GM18907 (cell line): ENCODE measurements at regions not wholly inside any gene's neighbourhood (a gene's known extent, or its start where the extent isn't known, plus 50 kb on each side); places are given as distances from the start of the nearest gene placed in this dataset.
"Not testable (repeated sequence)": the region's sequence is repeated elsewhere in the genome, so short reads cannot be mapped to it uniquely, and the experiment has no call there.

Experiments
- ATAC-seq: cut with Tn5 transposase; IDR thresholded peaks from one replicate; pipeline ENCODE4 v1.9.1; 2021; ENCODE audit warnings: mild to moderate bottlenecking, moderate library complexity; ENCODE audit not compliant: unreplicated experiment

DNA sequence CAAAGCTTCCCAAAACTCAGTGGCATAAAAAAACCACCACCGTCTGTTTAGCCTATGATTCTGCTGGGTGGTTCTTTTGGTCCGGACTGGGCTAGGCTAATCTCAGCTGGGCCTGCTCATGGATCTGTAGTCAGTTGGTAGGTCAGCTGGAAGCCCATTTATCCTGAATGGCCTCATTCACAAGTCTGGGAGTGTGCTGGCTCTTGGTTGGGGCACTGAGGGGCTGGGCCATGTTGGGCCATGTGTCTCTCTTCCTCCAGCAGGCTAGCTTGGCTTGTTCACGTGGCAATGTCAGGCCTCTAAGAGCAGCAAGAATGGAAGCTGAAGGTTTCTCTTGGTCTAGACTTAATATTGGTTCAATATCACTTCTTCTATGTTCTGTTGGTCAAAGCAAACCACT, 95.7 kb upstream of the HS6ST1 start:
- ATAC-seq, result no peak

DNA sequence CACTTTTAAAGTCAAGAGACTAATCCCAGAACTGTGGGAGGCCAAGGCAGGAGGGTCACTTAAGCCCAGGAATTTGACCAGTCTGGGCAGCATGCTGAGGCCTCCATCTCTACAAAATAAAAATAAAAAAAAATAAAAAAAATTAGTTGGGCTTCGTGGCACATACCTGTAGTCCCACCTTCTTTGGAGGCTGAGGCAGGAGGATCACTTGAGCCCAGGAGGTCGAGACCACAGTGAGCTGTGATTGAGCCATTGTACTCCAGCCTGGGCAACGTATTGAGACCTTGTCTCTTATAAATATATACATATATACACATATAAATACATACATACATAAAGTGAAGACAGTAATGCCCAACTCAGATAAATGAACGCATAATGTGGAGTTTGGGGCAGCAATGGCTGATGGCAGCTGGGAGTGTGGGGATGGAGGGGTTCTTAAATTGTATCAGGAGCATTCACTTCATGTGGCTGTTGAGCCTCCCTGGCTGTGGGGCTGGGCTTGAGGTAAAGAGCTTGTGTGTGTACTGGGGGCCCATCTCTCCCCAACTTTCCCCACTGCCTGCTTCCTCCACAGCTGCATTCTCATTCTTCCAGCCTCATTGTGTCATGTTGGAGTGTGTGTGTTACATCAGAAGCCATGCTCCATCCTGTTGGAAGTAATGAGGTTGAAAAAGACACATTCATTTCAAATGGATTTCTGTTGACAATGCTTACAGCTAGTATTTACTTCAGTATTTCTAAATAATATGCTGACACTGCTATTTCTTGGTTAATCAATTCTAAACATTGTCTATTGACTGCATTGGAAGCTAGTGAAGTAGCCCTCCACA, 96.5 kb upstream of the HS6ST1 start:
- no peak for ATAC-seq

DNA sequence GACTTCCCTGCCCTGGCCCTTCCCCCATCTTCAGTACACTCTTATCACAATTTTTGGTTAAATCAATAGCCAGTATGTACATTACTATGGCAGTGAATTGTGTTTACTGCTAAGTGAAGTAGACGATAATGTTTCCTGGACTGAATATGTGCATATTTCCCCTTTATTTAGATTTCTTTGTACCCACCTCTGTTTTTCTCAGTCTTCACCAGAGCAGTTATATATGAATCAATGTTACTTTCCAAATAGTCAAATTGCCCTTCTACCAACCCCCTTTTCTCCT, 97.1 kb upstream of the HS6ST1 start:
- ATAC-seq, result no peak

DNA sequence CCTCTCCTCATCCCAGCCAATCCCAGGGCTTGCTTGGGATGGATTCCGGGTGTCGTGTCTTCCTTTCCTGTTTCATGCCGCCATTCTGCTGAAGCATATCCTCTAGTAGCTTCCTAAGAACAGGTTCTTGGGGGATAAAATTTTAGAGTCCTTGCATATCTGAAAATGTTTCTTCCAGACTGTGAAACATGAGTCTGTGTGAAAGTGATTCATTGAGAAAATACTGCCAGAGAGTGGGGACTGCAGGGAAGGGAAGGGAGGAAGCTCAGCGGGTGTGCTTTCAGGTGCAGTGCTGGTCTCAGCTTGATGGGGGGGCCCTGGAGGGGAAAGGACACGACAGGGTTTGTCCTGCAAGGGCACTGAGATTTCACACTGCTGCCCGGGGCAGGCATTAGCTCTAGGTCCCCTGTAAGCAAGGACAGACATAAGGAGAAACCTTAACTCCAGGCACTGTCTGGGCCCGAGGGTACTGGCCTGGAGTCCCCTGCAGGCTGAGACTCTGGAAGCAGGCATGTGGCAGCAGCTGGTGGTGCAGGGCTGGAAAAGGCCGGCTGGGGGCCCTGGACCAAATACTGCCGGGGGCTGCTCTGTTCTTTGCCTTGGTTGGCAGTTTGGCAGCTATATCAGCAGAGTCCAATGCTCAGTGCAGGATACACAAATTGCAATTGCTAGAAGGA, 97.6 kb upstream of the HS6ST1 start:
- ATAC-seq, result no peak

DNA sequence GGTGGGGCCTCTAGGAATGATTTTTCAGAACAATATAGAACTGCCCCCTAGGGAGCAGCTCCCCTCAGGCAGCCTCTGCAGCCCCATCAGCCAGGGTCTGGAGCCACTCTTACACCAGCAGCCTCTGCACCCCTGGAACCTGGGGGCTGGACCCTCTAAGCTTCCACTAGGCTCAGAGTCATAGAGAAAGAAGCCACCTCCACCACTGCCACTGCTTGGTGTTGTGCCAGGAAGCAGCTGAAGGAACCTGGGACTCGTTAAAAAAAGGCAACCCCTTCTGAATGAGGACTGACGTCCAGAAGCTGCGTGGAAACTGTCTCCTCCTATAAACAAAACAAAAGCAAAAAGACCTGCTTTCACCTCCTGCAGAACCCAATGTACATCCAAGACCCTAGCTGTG, 98.1 kb upstream of the HS6ST1 start:
- no peak for ATAC-seq

DNA sequence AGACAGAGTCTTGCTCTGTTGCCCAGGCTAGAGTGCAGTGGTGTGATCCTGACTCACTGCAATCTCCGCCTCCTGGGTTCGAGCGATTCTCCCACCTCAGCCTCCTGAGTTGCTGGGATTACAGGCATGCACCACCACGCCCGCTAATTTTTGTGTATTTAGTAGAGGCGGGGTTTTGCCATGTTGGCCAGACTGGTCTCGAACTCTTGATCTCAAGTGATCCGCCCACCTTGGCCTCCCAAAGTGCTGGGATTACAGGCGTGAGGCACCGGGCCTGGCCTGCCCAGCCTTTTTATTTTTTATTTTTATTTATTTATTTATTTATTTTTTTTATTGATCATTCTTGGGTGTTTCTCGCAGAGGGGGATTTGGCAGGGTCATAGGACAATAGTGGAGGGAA, 98.6 kb upstream of the HS6ST1 start:
- not testable (repeated sequence) for ATAC-seq

DNA sequence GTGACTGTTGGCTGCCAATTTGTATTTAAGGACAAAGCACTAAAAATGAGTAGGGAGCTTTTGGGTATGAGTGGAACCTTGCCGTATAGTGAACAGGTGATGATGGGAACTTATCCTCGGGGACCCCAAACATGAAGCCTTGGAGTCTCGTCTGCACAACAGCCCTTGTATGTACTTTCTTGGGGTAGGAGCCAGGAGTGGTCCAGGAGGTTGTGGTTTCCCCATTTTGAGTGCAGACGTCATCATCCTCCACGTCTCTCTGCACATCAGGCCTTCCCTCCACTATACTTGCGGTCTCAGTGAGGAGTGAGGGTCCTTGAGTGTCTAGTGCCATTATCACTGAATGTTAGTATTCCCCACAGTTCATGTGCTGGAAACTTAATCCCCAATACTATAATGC, 101.5 kb upstream of the HS6ST1 start:
- ATAC-seq, result no peak

DNA sequence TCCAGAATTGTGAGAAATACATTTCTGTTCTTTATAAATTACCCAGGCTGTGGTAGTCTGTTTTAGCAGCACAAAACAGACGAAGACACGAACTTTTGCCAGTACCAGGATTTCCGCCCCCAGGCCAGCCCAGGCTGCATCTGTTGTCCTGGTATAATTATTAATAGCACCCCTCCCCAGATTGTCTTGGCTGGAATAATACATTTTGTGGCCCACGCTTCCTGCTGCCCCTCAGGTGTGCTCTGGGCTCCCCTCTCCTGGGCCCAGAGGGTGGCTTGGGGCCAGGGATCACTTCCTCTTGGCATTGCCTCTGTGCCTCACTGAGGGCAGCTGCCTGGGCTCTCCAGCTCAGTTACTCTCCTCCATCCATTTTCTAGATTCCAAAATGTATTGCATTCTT, 102.1 kb upstream of the HS6ST1 start:
- no peak for ATAC-seq

DNA sequence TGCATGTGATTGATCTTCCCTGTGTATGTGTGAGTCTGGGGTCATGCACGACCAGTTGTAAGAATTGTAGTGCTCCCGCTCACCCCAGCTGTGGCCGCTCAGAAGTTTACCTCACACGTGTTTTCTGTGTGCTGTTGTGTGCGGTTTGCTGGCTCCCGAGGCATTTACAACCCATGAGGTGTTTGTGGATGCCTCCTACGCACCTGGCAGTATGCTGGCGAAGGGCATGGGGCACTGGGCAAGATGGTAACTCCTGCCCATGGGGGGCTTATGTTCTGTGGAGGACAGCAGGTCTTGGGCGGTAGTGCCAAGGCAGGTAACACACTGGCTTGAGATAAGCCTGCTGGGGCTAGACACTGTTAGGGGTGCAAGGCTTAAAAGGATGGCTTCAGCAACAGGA, 102.6 kb upstream of the HS6ST1 start:
- no peak for ATAC-seq

DNA sequence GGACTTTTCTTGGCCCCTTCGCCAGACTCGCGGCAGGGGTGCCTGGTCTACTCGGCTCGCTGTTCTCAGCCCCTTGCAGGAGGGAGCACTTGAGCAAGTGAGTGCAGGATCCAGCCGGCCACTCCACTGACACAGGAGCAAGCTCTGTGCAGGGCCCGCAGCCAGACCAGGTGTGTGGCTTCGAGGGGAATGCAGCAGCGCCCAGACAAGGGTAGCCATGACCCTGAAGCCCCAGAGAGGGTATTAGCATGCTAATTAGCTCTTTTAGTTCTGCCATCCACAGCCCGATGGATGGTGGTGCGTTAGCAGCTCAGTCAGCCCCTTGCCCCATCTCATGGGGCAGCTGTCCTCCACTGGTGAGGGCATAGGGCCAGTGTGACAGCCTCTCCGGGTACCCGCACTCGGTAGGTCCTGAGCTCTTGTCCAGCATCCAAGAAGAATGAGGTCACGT, 103.2 kb upstream of the HS6ST1 start:
- no peak for ATAC-seq

DNA sequence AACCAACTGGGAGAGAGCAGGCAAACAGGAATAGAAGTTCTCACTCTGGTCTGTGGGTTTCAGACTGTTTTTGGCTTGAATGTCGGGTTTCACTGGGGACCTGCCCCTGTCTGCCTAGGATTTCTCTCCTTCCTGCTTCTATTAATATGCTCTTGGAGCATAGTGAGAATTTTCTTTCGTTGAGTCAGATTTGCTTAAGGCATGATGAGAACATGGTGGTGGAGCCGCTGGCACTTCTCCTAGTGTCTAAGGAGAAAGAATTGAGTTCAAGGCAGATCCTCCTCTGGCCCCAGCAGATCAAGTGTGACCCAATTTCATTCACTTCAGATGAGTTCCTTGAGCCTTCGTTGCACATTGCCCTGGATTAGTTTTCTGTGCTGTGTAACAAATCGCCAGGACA, 103.9 kb upstream of the HS6ST1 start:
- ATAC-seq, result no peak

DNA sequence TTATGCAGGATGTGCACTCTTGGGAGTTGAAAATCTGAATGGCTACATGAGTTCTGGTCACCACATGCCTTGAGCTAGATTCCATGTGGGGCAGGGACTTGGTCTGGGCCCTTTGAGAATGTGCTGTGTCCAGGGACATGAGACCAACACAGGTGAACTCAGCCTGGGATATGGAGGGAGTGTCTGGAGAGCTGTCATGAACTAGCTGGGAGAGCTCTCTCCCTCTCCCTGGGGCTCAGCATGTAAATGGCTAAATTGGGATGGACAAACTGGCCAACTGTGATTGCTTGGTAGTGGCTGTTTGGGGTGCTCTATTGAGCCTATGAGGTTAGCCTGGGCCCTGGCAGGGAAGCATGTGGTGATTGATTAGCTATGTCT, 105.1 kb upstream of the HS6ST1 start:
- ATAC-seq, result no peak

DNA sequence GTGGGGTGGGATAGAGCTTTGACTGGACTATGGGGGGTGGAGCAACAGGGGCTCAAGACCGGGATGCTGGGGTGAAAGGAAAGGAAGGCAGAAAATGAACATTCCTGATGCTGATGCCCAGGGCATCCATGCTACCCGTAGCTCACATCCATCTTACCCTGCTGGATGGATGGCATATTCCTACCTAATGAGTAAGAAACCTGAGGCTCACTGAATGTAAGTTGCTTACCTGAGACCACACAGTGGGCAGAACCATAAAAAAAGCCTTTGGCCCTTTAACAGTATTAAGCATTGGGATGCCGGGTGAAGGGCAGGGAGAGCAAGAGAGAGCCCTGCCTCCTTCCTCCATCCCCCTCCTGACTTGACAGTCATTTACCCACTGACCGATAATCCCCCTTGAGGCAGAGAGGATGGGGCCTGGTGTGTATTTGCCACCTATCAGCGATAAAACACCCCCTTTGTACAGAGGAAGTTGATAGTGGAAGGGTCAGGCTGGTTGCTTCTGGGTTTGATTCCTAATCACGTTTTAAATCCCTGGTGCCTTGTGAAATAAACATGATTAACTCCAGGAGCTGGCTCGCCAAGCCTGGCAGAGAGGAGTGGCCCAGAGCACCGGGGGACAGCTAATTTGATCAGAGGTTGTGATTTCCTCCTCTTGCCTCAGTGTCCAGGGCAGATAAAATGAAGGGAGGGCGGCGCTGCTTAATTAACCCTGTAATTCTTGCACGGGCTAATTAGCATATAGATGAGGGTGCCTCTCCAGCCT, 105.9 kb upstream of the HS6ST1 start:
- ATAC-seq, result no peak

DNA sequence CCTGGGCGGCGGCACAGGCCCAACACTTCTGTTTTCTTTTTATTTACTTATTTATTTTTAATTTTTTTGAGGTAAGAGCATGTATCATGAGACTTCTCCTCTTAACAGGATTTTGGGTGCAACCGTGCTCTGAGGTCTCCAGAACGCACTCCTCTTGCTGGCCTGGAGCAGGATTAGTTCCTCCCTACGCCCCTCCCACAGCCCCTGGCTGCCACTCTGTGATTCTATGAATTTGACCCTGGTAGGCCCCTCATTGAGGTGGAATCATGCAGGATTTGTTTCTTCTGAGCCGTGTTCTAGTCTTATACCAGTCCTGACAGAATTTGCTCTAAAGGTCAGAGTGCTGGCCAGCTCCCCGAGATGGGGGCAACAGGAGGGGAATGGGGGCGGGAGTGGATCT, 106.5 kb upstream of the HS6ST1 start:
- ATAC-seq, result no peak

DNA sequence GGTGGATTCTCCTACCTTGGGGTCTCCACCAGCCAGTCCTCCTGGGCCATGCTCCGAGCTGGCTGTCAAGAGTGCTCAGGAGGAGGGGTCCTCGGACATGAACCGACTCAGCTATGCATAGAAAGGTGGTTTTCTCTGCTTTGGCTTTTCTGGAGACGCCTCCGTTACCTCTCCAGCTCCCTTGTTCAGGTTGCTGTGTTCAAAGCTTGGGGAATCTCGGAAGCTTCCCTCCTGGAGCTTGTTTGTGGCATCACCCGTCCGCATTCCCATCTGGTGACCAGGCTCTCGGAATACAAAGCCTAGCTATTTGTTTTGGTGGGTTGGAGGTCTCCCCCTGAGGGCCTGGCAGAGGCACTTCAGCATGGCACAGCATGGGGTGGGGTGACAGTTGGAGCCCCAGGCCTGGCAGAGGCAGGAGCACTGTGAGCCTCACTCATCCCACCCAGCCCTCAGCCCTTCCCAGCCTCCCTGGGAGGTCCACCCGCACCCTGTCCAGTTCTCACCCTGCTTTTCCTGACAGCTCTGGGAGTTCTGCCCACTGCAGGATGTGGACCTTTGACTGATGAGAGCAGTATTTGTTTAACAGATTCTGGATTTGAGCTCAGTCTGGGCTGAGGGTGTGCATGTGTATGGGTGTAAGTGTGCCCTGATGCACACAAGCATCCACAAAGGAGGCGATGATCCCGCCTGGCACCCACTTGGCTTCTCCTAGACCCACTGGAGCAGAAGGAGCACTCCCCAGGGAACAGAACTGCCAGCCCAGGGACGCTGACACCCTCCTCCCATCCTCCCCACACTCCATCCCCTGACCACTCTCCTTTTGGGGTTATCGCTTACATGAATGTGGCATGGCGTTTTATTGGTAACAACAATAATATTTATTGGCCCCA, 107.3 kb upstream of the HS6ST1 start:
- no peak for ATAC-seq

DNA sequence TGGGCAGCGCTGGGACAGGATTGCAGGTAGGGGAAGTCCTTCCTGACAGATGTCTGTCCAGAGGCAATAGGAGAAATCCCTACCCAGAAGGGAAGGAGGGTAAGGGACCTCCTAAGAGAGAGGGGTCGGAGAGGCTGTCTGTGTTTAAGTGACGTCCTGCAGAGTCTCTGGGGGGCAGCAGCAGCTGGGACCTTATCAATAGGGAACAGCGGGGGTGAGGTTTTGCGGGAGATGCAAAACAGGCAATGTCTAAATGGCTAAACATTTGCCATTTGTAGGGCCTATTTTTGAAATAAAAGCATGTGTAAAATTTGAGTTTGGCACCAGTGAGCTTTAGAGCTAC, 108.7 kb upstream of the HS6ST1 start:
- ATAC-seq, result no peak

DNA sequence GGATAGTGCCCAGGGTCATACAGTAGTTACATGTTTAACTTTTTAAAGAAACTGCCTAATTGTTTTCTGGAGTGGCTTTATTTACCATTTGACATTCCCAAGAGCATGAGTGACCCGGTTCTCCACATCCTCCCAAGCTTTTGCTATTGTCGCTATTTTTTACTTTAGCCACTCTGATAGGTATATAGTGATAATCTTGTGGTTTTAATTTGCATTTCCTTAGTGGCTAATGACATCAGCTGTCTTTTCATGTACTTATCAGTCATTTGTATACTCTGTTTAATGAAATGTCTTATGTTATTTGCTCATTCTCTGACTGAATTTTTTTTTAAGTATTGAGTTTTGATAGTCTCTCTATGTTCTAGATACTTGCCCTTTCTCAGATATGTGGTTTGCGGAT, 109.7 kb upstream of the HS6ST1 start:
- no peak for ATAC-seq

DNA sequence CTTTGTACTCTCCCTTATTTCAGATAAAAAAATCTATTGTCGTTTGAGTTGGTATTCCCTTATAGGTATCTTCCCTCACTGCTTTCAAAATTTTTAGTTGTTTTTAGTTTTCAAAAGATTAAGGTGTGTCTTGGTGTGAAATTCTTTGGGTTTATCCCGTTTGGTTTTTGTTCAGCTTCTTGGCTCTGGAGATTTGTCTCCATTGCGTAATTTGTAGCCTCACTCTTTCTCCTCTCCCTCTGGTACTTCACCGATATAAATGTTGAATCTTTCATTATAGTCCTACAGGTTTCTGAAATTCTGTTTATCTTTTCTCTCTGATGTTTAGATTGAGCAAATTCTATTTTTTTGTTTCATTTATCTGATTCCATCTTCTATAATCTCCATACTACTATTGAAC, 113.8 kb upstream of the HS6ST1 start:
- no peak for ATAC-seq

DNA sequence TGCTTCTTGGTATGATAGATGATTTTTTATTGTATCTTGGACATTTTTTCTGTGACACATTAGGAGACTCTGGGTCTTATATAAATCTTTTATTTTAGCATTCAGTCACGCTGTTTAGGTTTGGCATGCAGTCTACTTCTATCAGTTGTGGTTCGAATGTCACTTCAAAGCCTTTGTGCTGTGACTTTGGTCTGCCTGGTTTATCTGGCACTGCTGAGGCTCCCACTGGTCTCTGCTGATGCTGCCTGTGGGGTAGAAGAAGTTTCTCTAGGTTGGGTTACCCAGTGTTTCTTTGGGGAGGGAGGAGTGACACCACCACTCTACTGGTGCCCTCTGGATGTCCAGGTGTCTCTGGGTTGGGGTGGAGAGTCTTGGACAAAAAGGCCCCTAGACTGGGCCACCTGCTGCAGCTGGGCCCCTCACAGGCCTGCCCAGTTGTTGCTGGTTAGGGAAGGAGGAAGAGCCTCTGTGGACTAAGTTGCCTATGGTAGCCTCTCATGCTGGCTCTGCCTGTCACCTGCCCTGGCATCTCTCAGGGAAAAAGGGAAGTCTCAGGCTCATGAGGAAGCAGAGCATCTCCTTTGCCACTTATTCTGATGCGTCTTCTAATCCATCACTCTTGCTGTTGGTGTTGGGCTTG, 115.4 kb upstream of the HS6ST1 start:
- no peak for ATAC-seq

DNA sequence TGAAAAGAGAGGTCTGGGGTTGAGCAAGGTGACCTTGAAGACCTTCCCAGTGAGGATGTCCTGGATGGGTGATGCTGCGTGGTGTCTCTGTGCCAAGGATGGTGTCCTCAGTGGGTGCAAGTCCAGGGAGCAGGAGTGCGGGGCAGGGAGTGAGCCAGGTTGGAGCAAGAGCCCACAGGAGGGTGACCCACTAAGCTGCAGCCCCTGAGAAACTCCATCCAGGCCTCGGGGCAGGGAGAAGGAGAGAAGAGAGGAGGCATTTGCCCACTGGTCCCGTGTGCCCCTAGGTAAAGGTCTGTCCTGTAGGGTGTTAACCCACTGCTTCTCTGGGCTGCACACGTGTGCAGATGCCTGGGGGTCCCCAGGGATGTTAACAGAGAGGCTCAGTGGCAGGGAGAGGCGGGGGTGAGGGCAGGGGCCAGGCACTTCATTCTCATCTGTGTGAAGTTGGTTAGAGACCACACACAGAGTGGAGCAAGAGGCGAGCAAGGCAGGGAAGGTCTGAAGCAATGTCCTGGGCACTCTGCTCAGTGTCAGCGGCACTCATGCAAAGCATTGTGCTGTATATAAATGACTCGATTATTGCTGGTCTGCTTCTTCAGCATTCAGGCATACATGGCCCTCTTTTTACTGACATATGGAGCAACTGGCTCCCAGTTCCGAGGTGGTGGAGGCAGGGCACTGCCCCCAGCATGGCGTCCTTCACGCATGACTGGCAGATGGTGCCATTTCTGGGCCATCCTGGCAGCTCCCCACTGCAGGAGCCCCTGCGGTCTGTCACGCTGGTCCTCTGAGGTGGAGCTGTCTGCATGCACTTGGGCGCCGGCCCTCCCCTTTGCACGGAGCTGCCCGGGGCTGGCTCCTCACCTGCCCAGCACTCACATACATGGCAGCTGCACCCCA, 117.2 kb upstream of the HS6ST1 start:
- no peak for ATAC-seq
